ENCODE measurements at regions not wholly inside any gene's neighbourhood (a gene's known extent, or its start where the extent isn't known, plus 50 kb on each side); places are given as distances from the start of the nearest gene placed in this dataset.

- TF ChIP-seq GATA2 (IDR thresholded peaks at IDR 0.05; ENCODE audit: low read depth, low read length) (no peak), GATA3 (IDR thresholded peaks at IDR 0.05; ENCODE audit: low read depth, low read length) (no peak)
Observed at GRCh38 chr15:70164156-70164900, 66.6 kb upstream of the TLE3 start.
